Gastroesophageal sphincter (tissue), 3 donors: ENCODE measurements at regions not wholly inside any gene's neighbourhood (a gene's known extent, or its start where the extent isn't known, plus 50 kb on each side); places are given as distances from the start of the nearest gene placed in this dataset.

ENCODE experiments used
- EP300 ChIP-seq: sonication (generic); formaldehyde crosslinking; IDR thresholded peaks from one replicate; pipeline ENCODE4 v1.6.1; 2017; ENCODE audit warnings: antibody characterized with exemption, mild to moderate bottlenecking
- POLR2A ChIP-seq, 2 donors: fragments of 450-650 bp; IDR thresholded peaks; one replicate each; pipeline ENCODE4 v1.6.1; 2017; ENCODE audit warnings: antibody characterized with exemption in 2 of 2, mild to moderate bottlenecking in 2 of 2, moderate library complexity in 1 of 2
- TF ChIP-seq, protein P1 (sequence below), 4 experiments: fragments of 200-600 bp in 2 of 4; fragments of 450-650 bp in 2 of 4; sonication (generic) in 1 of 4; IDR thresholded peaks; one replicate each; pipeline ENCODE4 v1.5.1; 2017 to 2019; ENCODE audit warnings: antibody characterized with exemption in 4 of 4, mild to moderate bottlenecking in 2 of 4, moderate library complexity in 2 of 4

- TF ChIP-seq POLR2A (IDR thresholded peaks at IDR 0.05): no peak
- TF ChIP-seq, protein P1, sequence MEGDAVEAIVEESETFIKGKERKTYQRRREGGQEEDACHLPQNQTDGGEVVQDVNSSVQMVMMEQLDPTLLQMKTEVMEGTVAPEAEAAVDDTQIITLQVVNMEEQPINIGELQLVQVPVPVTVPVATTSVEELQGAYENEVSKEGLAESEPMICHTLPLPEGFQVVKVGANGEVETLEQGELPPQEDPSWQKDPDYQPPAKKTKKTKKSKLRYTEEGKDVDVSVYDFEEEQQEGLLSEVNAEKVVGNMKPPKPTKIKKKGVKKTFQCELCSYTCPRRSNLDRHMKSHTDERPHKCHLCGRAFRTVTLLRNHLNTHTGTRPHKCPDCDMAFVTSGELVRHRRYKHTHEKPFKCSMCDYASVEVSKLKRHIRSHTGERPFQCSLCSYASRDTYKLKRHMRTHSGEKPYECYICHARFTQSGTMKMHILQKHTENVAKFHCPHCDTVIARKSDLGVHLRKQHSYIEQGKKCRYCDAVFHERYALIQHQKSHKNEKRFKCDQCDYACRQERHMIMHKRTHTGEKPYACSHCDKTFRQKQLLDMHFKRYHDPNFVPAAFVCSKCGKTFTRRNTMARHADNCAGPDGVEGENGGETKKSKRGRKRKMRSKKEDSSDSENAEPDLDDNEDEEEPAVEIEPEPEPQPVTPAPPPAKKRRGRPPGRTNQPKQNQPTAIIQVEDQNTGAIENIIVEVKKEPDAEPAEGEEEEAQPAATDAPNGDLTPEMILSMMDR (IDR thresholded peaks at IDR 0.05): no peak
- no peak for TF ChIP-seq EP300
These were observed 163.2 kb upstream of the CTTNBP2NL start for GRCh38 chr1:112232848-112233247.
